ENCODE measurements at regions not wholly inside any gene's neighbourhood (a gene's known extent, or its start where the extent isn't known, plus 50 kb on each side); places are given as distances from the start of the nearest gene placed in this dataset.
"Not testable (repeated sequence)": the region's sequence is repeated elsewhere in the genome, so short reads cannot be mapped to it uniquely, and the experiment has no call there.

- CTCF ChIA-PET: interaction anchor here (1.0 to 2.2 kb wide), 2 partner anchors 45 to 66 kb away, joined by 3 to 11 read pairs; no protein-coding TSS in a partner anchor
Observed at GRCh38 chr2:63743982-63744966, 97.4 kb upstream of the UGP2 start.

GRCh38 chr2:63746548-63746947, 95.1 kb upstream of the UGP2 start:
- H3K4me3 ChIP-seq; H3K27ac ChIP-seq; H3K9me3 ChIP-seq; ATAC-seq; DNase-seq (ENCODE audit: low read depth in 1 of 2, low spot score in 1 of 2); FAIRE-seq; POLR2A ChIA-PET; H3K4me2 ChIP-seq: not testable (repeated sequence)
- H3K4me1 ChIP-seq: peaks cover 27% of the 10 kb centered on the region
- CTCF ChIA-PET: interaction anchor here (1.7 kb wide), 1 partner anchor 12 kb away, joined by 3 read pairs; no protein-coding TSS in a partner anchor
- 75% methylated on average over 8 of the region's 8 CpGs for WGBS (ENCODE audit: missing lambda C conversion rate)

More at GRCh38 chr2:63743982-63744966, 97.4 kb upstream of the UGP2 start:
- POLR2A ChIA-PET: no interaction called here
- no peak for DNase-seq (ENCODE audit: low read depth in 1 of 2, low spot score in 1 of 2)
- H3K4me1 ChIP-seq: peaks cover 42% of the 10 kb centered on the region
- FAIRE-seq: peak; percentile 73
- H3K9me3 ChIP-seq: no peaks in the 10 kb centered on the region
- 52% methylated on average over 6 of the region's 6 CpGs for WGBS (ENCODE audit: missing lambda C conversion rate)
- no peak overlapping the region for H3K4me3 ChIP-seq
- 0 out of 6 replicates have a peak overlapping the region, but pooled peaks of 1 of the 2 experiments have one; percentile 5 for H3K27ac ChIP-seq
- ATAC-seq: 0 out of 6 replicates have a peak, but pooled peaks of 1 of the 2 experiments have one; percentile 21
- TF ChIP-seq ZFP36 (IDR thresholded peaks at IDR 0.05; ENCODE audit: borderline replicate concordance, partially characterized antibody) (no peak), NFE2L2 (conservative IDR thresholded peaks at IDR 0.05; ENCODE audit: low read length) (no peak), ZC3H11A (IDR thresholded peaks at IDR 0.05) (no peak), FOXS1 (CRISPR knock-in tag; IDR thresholded peaks at IDR 0.05) (no peak), RAD21 (conservative IDR thresholded peaks at IDR 0.05 in 1 of 2, IDR thresholded peaks at IDR 0.05 in 1 of 2) (no peak), RNF2 (IDR thresholded peaks at IDR 0.05; ENCODE audit: borderline replicate concordance, low read depth) (no peak), CBX8 (IDR thresholded peaks at IDR 0.05) (no peak), HOXB5 (CRISPR knock-in tag; IDR thresholded peaks at IDR 0.05) (no peak), NR3C1 (IDR thresholded peaks at IDR 0.05) (no peak), FOSL2 (IDR thresholded peaks at IDR 0.05) (no peak), FOSL2 (CRISPR knock-in tag; IDR thresholded peaks at IDR 0.05) (no peak), BCL3 (IDR thresholded peaks at IDR 0.05) (no peak), NPAS2 (CRISPR knock-in tag; IDR thresholded peaks at IDR 0.05; ENCODE audit: borderline replicate concordance) (no peak), SMC3 (IDR thresholded peaks at IDR 0.05) (no peak), JUN (IDR thresholded peaks at IDR 0.05) (no peak)
- TF ChIP-seq, protein P1, sequence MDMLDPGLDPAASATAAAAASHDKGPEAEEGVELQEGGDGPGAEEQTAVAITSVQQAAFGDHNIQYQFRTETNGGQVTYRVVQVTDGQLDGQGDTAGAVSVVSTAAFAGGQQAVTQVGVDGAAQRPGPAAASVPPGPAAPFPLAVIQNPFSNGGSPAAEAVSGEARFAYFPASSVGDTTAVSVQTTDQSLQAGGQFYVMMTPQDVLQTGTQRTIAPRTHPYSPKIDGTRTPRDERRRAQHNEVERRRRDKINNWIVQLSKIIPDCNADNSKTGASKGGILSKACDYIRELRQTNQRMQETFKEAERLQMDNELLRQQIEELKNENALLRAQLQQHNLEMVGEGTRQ (IDR thresholded peaks at IDR 0.05): no peak
- TF ChIP-seq, protein P2, sequence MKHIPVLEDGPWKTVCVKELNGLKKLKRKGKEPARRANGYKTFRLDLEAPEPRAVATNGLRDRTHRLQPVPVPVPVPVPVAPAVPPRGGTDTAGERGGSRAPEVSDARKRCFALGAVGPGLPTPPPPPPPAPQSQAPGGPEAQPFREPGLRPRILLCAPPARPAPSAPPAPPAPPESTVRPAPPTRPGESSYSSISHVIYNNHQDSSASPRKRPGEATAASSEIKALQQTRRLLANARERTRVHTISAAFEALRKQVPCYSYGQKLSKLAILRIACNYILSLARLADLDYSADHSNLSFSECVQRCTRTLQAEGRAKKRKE (CRISPR knock-in tag; IDR thresholded peaks at IDR 0.05; ENCODE audit: low read depth): no peak
- 0 out of 3 replicates have a peak overlapping the region, but pooled peaks have one; percentile 5 for H3K4me2 ChIP-seq

DNA sequence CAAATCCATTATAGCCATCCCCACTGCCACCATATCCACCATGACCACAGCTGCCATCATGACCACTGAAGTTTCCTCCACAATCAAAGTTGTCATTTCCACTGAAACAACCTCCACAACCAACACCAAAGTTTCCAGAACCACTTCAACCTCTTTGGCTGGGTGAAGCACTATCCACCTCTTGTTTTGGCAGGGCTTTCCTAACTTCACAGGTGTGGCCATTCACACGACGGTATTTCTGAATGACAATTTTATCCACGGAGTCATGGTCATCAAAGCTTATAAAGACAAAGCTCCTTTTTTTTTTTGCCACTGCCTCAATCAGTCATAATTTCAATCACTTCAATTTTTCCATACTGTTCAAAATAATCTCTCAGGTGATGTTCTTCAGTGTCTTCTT, 89.8 kb upstream of the UGP2 start:
- Histone ChIP-seq H3K27ac (no peak overlapping the region), H3K4me2 (no peak overlapping the region), H3K4me1 (no peaks in the 10 kb centered on the region), H3K4me3 (no peak overlapping the region), H3K9me3 (no peaks in the 10 kb centered on the region)
- ATAC-seq (no peak), FAIRE-seq (peak; percentile 28), DNase-seq (ENCODE audit: low read depth in 1 of 2, low spot score in 1 of 2) (no peak)
- ChIA-PET POLR2A (no interaction called here), CTCF (interaction anchor here (0.7 to 2.0 kb wide), 3 partner anchors 16 to 115 kb away, joined by 3 to 9 read pairs (median 8); no protein-coding TSS in a partner anchor)
- 82% methylated on average over 3 of the region's 3 CpGs for WGBS (ENCODE audit: missing lambda C conversion rate)
- TF ChIP-seq NPAS2 (CRISPR knock-in tag; IDR thresholded peaks at IDR 0.05; ENCODE audit: borderline replicate concordance) (no peak), PHF8 (IDR thresholded peaks at IDR 0.05; ENCODE audit: borderline replicate concordance, low read depth) (no peak), MAZ (IDR thresholded peaks at IDR 0.05; ENCODE audit: borderline replicate concordance, low read depth, low read length) (no peak)
- TF ChIP-seq, protein P1 (IDR thresholded peaks at IDR 0.05): no peak
